ENCODE measurements at regions not wholly inside any gene's neighbourhood (a gene's known extent, or its start where the extent isn't known, plus 50 kb on each side); places are given as distances from the start of the nearest gene placed in this dataset.

DNA sequence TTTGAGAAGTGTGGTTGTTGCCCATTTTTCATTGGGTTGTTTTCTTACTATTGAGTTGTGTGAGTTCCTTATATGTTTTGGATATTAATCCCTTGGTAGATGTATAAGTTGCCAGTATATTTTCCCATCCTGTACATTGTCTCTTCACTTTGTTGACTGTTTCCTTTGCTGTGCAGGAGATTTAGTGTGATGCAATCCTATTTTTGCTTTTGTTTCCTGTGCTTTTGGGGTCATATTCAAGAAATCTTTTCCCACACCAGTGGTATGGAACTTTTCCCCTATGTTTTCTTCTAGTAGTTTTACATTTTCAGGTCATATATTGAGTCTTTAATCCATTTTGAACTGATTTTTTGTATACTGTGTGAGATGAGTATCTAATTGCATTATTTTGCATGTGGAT, 92.8 kb downstream of the PTHLH start:
- no peaks in the 10 kb centered on the region for H3K36me3 Mint-ChIP-seq (ENCODE audit: low read depth)
- CTCF ChIA-PET, result no interaction called here
- H3K4me1 Mint-ChIP-seq (ENCODE audit: low read depth), result peaks cover 3% of the 10 kb centered on the region
- no peaks in the 10 kb centered on the region for H3K27me3 Mint-ChIP-seq (ENCODE audit: low read depth)
- H3K9me3 Mint-ChIP-seq, result peaks cover 2% of the 10 kb centered on the region
- no peak overlapping the region for H3K4me3 Mint-ChIP-seq
- no peak for DNase-seq
- intact Hi-C loops (cut with micrococcal nuclease), result no loop called here
- no peak overlapping the region for H3K27ac Mint-ChIP-seq

DNA sequence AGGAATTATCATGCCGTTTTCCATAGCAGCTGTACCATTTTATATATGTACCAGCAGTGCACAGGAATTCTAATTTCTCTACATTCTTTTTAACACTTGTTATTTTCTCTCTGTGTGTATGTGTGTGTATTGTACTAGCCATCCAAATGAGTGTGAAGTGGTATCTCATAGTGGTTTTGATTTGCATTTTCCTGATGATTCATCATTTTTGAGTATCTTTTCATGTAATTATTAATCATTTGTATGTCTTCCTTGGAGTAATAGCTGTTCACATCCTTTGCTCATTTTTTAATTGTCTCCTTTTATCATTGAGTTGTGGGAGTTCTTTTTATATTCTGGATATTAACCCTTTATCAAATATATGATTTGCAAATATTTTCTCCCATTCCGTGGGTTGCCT, 95.6 kb upstream of the MANSC4 start:
- Mint-ChIP-seq H3K27me3 (ENCODE audit: low read depth) (peaks cover 2% of the 10 kb centered on the region), H3K27ac (no peak overlapping the region), H3K4me1 (ENCODE audit: low read depth) (peaks cover 12% of the 10 kb centered on the region), H3K9me3 (no peaks in the 10 kb centered on the region), H3K36me3 (ENCODE audit: low read depth) (no peaks in the 10 kb centered on the region), H3K4me3 (no peak overlapping the region)
- CTCF ChIA-PET, result no interaction called here
- intact Hi-C loops (cut with micrococcal nuclease), result no loop called here
- DNase-seq, result no peak

DNA sequence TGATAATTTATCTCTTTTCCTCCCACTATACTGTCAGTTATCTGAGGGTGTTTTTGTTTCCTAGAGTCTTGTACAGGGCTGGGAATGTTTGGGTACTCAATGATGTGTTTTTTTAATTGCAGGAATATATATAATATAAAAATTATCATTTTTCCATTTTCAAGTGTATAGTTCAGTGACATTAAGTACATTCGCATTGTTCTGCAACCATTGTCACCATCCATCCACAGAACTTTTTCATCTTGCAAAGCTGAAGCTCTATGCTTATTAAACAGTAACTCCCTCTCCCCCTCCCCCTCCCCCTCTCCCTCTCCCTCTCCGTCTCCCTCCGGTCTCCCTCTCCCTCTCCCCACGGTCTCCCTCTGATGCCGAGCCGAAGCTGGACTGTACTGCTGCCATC, 93.0 kb upstream of the MANSC4 start:
- Mint-ChIP-seq H3K27me3 (ENCODE audit: low read depth) (peaks cover 2% of the 10 kb centered on the region), H3K27ac (no peak overlapping the region), H3K4me3 (no peak overlapping the region), H3K36me3 (ENCODE audit: low read depth) (no peaks in the 10 kb centered on the region), H3K4me1 (ENCODE audit: low read depth) (peaks cover 12% of the 10 kb centered on the region), H3K9me3 (no peaks in the 10 kb centered on the region)
- CTCF ChIA-PET, result no interaction called here
- intact Hi-C loops (cut with micrococcal nuclease), result no loop called here
- DNase-seq, result no peak

GRCh38 chr12:27871946-27872345, 91.9 kb upstream of the MANSC4 start:
- Mint-ChIP-seq H3K4me3 (no peak overlapping the region), H3K4me1 (ENCODE audit: low read depth) (peaks cover 12% of the 10 kb centered on the region), H3K36me3 (ENCODE audit: low read depth) (no peaks in the 10 kb centered on the region), H3K27ac (no peak overlapping the region), H3K27me3 (ENCODE audit: low read depth) (peaks cover 2% of the 10 kb centered on the region), H3K9me3 (no peaks in the 10 kb centered on the region)
- DNase-seq, result no peak
- CTCF ChIA-PET, result no interaction called here
- intact Hi-C loops (cut with micrococcal nuclease), result no loop called here

DNA sequence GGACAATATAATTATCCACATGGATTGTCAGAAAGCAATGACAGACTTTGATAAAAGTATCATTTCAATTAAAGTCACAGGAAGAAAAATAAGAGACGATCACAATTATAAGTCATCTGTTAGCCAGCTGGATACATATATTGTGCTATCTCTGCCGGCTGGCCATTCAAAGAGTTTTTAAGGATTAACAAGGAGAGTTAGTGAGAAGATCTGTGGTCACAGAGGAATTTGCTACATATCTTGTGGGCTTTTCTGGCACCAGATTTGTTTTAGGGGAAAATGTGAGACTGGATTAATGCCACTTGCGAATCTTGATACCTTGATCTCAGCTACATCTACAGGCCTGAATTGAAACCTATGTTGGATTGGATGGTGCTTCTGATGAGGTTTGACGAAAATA, 90.9 kb upstream of the MANSC4 start:
- H3K4me1 Mint-ChIP-seq (ENCODE audit: low read depth), result peaks cover 12% of the 10 kb centered on the region
- no peak overlapping the region for H3K4me3 Mint-ChIP-seq
- no peak for DNase-seq
- no peaks in the 10 kb centered on the region for H3K9me3 Mint-ChIP-seq
- CTCF ChIA-PET, result no interaction called here
- intact Hi-C loops (cut with micrococcal nuclease), result no loop called here
- H3K27ac Mint-ChIP-seq, result no peak overlapping the region
- H3K36me3 Mint-ChIP-seq (ENCODE audit: low read depth), result no peaks in the 10 kb centered on the region
- peaks cover 2% of the 10 kb centered on the region for H3K27me3 Mint-ChIP-seq (ENCODE audit: low read depth)

DNA sequence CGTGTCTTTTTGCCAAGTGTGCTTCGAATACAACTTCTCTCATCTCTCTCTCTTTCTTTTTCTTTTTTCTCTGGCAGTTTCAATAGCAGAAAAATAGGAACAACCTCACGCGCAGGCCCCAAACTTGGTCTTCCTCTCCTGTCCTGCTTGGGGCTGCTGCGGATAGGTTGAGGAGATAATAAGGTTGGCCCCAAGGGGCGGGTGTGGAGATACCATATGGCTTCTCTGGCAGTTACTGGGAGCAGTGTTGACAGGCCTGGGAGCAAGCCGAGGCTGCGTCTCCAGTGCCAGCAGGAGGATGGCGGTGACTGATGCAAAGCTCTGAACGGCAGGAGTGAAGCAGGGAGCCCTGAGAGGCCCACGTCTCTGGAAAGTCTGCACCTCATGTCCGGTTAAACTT, 89.5 kb upstream of the MANSC4 start:
- no peak for DNase-seq
- H3K9me3 Mint-ChIP-seq, result no peaks in the 10 kb centered on the region
- intact Hi-C loops (cut with micrococcal nuclease), result no loop called here
- H3K4me1 Mint-ChIP-seq (ENCODE audit: low read depth), result peaks cover 11% of the 10 kb centered on the region
- H3K27me3 Mint-ChIP-seq (ENCODE audit: low read depth), result peaks cover 2% of the 10 kb centered on the region
- no peak overlapping the region for H3K4me3 Mint-ChIP-seq
- CTCF ChIA-PET, result interaction anchor here (0.6 kb wide), 1 partner anchor 1093 kb away, joined by 3 read pairs; no protein-coding TSS in a partner anchor
- H3K27ac Mint-ChIP-seq, result no peak overlapping the region
- no peaks in the 10 kb centered on the region for H3K36me3 Mint-ChIP-seq (ENCODE audit: low read depth)

DNA sequence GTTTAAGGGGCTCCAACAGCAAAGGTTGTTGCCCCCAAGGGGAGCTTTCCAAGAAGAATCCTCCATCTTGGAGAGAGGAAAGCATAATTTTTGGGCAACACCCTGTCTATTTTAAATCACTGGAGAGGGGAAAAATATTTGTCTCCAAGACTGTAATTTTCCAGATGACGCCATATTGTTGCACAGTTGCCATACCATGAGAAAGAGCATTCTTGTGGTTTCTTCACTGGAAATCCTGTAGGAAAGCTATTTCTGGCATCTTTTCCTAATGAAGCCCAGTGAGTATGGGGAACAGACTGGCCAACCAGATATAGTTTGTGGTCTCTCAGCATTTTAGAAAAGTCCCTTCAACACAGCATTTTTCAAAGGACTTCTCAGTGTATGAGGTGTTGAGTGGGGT, 88.1 kb upstream of the MANSC4 start:
- intact Hi-C loops (cut with micrococcal nuclease), result no loop called here
- no peak overlapping the region for H3K4me3 Mint-ChIP-seq
- no peaks in the 10 kb centered on the region for H3K36me3 Mint-ChIP-seq (ENCODE audit: low read depth)
- H3K9me3 Mint-ChIP-seq, result no peaks in the 10 kb centered on the region
- CTCF ChIA-PET, result no interaction called here
- peaks cover 21% of the 10 kb centered on the region for H3K4me1 Mint-ChIP-seq (ENCODE audit: low read depth)
- no peak overlapping the region for H3K27ac Mint-ChIP-seq
- peaks cover 2% of the 10 kb centered on the region for H3K27me3 Mint-ChIP-seq (ENCODE audit: low read depth)
- no peak for DNase-seq

DNA sequence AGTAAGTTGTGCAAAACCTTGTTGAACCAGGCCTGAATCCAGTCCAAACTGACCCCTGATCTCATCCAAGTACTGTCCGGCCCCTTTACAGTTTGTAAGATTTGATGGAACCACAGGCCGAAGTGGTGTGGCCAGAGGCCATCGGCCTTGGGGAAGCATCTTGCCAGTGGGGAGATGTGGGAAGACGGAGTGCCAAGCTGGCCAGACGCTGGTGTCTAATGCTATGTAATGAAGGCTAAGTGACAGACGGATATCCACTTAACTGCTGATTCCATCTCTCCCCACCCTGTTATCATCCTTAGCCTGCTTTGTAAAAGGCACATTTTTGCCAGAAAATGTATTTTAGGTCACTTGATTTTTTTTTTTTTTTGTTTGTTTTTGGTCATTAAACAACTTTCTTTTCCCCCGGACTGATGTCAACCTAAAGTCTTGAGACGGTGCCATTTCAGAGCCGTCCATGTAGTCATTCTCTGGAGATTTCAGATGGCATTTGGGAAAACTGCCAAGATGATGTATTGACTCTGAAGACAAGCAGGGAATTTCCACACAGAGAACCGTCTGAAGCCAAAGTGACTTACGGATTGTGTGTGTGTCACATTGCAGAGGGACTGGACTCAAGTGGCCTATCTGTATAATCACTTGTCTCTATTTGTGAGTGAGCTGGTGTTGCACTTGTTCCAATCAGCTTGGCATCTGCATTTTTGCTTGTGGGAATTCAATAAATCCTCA, 86.5 kb upstream of the MANSC4 start:
- Mint-ChIP-seq H3K4me3 (no peak overlapping the region), H3K36me3 (ENCODE audit: low read depth) (no peaks in the 10 kb centered on the region), H3K9me3 (no peaks in the 10 kb centered on the region), H3K4me1 (ENCODE audit: low read depth) (peaks cover 23% of the 10 kb centered on the region), H3K27me3 (ENCODE audit: low read depth) (no peaks in the 10 kb centered on the region), H3K27ac (no peak overlapping the region)
- intact Hi-C loops (cut with micrococcal nuclease), result no loop called here
- CTCF ChIA-PET, result no interaction called here
- DNase-seq, result no peak

DNA sequence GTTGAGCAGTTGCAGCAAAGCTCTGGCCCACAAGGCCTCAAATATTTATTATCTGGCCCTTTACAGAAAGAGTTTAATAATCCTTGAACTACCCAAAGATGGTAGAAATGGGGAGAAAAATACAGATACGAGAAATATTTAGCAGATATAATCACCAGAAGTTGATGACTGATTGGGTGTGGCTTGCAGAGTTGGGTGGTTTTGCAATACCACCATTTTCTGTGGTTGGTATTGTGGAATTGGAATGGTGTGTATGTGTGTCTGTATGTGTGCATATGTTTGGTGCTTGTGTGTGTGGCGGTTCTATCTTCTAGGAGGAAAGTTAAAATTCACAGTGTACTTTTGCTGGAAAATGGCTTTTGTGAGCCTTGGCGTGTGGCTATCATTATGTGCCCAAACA, 85.4 kb upstream of the MANSC4 start:
- DNase-seq, result no peak
- Mint-ChIP-seq H3K27ac (no peak overlapping the region), H3K4me1 (ENCODE audit: low read depth) (peaks cover 24% of the 10 kb centered on the region), H3K9me3 (no peaks in the 10 kb centered on the region), H3K27me3 (ENCODE audit: low read depth) (no peaks in the 10 kb centered on the region), H3K36me3 (ENCODE audit: low read depth) (no peaks in the 10 kb centered on the region), H3K4me3 (no peak overlapping the region)
- CTCF ChIA-PET, result no interaction called here
- intact Hi-C loops (cut with micrococcal nuclease), result no loop called here

DNA sequence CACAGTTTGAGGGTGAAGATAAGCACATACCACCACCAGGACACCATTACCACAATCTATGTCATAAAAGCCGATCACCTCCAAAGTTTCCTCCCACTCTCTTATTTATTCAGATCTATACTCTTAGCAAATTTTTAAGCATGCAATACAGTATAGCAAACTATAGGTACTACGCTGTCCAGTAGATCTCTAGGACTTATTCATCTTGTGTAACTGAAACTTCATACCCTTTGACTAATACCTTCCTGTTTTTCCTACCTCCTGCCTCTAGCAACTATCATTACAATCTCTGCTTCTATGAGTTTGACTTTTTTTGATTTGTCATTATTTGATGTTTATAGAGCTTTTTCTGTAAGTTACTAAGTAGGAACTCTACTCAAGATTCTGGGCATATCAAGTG, 84.5 kb upstream of the MANSC4 start:
- CTCF ChIA-PET, result interaction anchor here (1.4 kb wide), 1 partner anchor 43 kb away, joined by 6 read pairs; no protein-coding TSS in a partner anchor
- H3K4me3 Mint-ChIP-seq, result no peak overlapping the region

DNA sequence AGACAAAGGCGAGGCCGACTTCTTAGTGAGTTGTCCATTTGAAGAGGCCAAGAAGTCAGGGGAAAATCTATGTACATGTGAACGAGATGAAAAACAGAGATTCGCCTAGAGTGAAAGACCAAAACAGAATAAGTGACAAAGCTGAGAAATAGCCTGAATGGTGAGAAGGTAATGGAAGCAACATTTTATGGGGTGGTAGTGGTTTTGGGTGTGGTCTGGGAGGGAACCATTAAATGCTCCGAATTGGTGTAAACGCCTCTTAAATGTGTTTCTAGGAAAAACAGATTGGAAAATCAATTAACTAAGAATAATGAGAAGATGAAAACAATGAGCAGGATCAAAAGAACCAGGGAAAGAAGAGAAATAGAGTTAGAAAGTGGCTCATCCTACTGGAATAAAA, 83.8 kb upstream of the MANSC4 start:
- no peak overlapping the region for H3K27ac Mint-ChIP-seq
- no peak for DNase-seq
- CTCF ChIA-PET, result interaction anchor here (1.4 kb wide), 1 partner anchor 43 kb away, joined by 6 read pairs; no protein-coding TSS in a partner anchor
- H3K27me3 Mint-ChIP-seq (ENCODE audit: low read depth), result peaks cover 3% of the 10 kb centered on the region
- H3K4me3 Mint-ChIP-seq, result no peak overlapping the region
- intact Hi-C loops (cut with micrococcal nuclease), result loop anchor here (1.0 to 2.0 kb wide), 2 partner anchors 42 to 77 kb away; no protein-coding TSS in a partner anchor
- no peaks in the 10 kb centered on the region for H3K9me3 Mint-ChIP-seq
- peaks cover 26% of the 10 kb centered on the region for H3K4me1 Mint-ChIP-seq (ENCODE audit: low read depth)
- no peaks in the 10 kb centered on the region for H3K36me3 Mint-ChIP-seq (ENCODE audit: low read depth)

More for the DNA sequence above, 84.5 kb upstream of the MANSC4 start:
- DNase-seq, result no peak
- H3K36me3 Mint-ChIP-seq (ENCODE audit: low read depth), result no peaks in the 10 kb centered on the region
- H3K27ac Mint-ChIP-seq, result no peak overlapping the region
- intact Hi-C loops (cut with micrococcal nuclease), result loop anchor here (1.0 kb wide), 1 partner anchor 42 kb away; no protein-coding TSS in a partner anchor
- peaks cover 26% of the 10 kb centered on the region for H3K4me1 Mint-ChIP-seq (ENCODE audit: low read depth)
- no peaks in the 10 kb centered on the region for H3K9me3 Mint-ChIP-seq
- H3K27me3 Mint-ChIP-seq (ENCODE audit: low read depth), result no peaks in the 10 kb centered on the region

- Mint-ChIP-seq H3K9me3 (no peaks in the 10 kb centered on the region), H3K4me3 (no peak overlapping the region), H3K36me3 (ENCODE audit: low read depth) (no peaks in the 10 kb centered on the region), H3K27me3 (ENCODE audit: low read depth) (peaks cover 3% of the 10 kb centered on the region), H3K27ac (no peak overlapping the region), H3K4me1 (ENCODE audit: low read depth) (peaks cover 26% of the 10 kb centered on the region)
- intact Hi-C loops (cut with micrococcal nuclease), result loop anchor here (2.0 kb wide), 1 partner anchor 79 kb away; no protein-coding TSS in a partner anchor
- DNase-seq, result peak; percentile 35
- CTCF ChIA-PET, result interaction anchor here (1.3 to 1.4 kb wide), 2 partner anchors 10 to 39 kb away, joined by 3 to 6 read pairs; no protein-coding TSS in a partner anchor
Measured at GRCh38 chr12:27861428-27862167, 81.6 kb upstream of the MANSC4 start.

DNA sequence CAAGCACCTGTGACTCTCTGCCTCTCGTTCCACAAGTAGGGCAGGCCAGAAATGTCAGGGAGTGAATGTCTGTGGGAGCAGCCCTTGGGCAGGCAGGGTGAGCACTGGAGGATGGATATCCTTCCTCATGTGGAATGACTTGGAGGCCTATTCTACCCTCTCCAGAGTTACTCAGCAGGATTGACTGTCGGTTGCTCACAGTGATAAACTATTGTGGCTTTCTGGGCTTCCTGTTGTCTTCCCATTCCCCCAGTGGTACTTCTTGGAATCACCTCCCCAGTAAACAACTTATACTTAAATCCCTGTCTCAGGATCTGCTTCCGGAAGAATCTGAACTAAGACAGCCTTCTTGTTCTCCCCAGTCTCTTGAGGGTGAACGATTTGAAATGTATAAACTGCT, 79.6 kb upstream of the MANSC4 start:
- peaks cover 3% of the 10 kb centered on the region for H3K27me3 Mint-ChIP-seq (ENCODE audit: low read depth)

More for the DNA sequence above, 79.6 kb upstream of the MANSC4 start:
- Mint-ChIP-seq H3K27ac (no peak overlapping the region), H3K36me3 (ENCODE audit: low read depth) (no peaks in the 10 kb centered on the region), H3K4me3 (no peak overlapping the region), H3K4me1 (ENCODE audit: low read depth) (peaks cover 25% of the 10 kb centered on the region), H3K9me3 (no peaks in the 10 kb centered on the region)
- CTCF ChIA-PET, result no interaction called here
- no peak for DNase-seq
- intact Hi-C loops (cut with micrococcal nuclease), result no loop called here
